Colonic mucosa (tissue), 4 donors: ENCODE measurements at regions not wholly inside any gene's neighbourhood (a gene's known extent, or its start where the extent isn't known, plus 50 kb on each side); places are given as distances from the start of the nearest gene placed in this dataset.
"Not testable (repeated sequence)": the region's sequence is repeated elsewhere in the genome, so short reads cannot be mapped to it uniquely, and the experiment has no call there.

ENCODE experiments used
- DNase-seq: peaks from one replicate; pipeline ENCODE4 v3.0.0-alpha.2; 2020
- H3K27ac ChIP-seq: fragments of 200-600 bp; one replicate; pipeline ENCODE4 v1.8.0; 2021
- H3K27me3 ChIP-seq: fragments of 200-600 bp; one replicate; pipeline ENCODE4 v1.8.0; 2021
- H3K36me3 ChIP-seq: fragments of 200-600 bp; one replicate; pipeline ENCODE4 v1.8.0; 2021
- H3K4me1 ChIP-seq: fragments of 200-600 bp; one replicate; pipeline ENCODE4 v1.8.0; 2021; ENCODE audit warnings: mild to moderate bottlenecking
- H3K4me3 ChIP-seq: fragments of 200-600 bp; one replicate; pipeline ENCODE4 v1.8.0; 2021
- H3K9ac ChIP-seq, 2 donors: one replicate each; pipeline ENCODE4 v1.7.0; 2013; ENCODE audit warnings: control low read depth in 2 of 2, low read depth in 2 of 2, low read length in 2 of 2
- H3K9me3 ChIP-seq: fragments of 200-600 bp; one replicate; pipeline ENCODE4 v1.8.0; 2021
- intact Hi-C: fragments of 100-400 bp; cut with DNase I; formaldehyde crosslinking; loops from one replicate; pipeline ENCODE4 v1.14.1; 2022
- TF ChIP-seq, protein P1 (sequence below): fragments of 200-600 bp; IDR thresholded peaks from one replicate; pipeline ENCODE4 v1.8.0; 2022; ENCODE audit warnings: antibody characterized with exemption, mild to moderate bottlenecking
- donor health status: healthy.
- donor health status: DM: no; HTN: no; CAD: no.
- donor health status: DM: no; HTN: no; CAD: no.

DNA sequence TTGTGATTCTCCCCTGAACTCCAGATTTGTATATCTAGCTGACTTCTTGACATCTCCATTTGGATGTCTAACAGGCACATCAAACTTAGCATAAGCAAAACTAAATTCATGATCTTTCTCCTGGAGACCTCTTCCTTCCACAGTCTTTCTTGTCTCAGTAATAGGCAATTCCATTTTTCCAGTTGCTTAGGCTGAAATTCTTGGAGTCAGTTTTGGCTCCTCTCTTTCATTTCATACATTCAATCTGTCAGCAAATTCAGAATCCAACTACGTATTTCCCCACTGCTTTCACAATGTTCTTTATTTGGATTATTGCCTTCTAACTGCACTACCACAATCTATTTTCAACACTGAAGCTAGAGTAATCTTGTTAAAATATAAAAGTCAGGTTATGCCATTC is 219.9 kb upstream of the GLRA2 start:
- Histone ChIP-seq H3K27ac (no peak overlapping the region), H3K9me3 (no peaks in the 10 kb centered on the region), H3K36me3 (no peaks in the 10 kb centered on the region), H3K9ac (no peak overlapping the region), H3K4me3 (no peak overlapping the region), H3K27me3 (no peaks in the 10 kb centered on the region), H3K4me1 (no peaks in the 10 kb centered on the region)
- intact Hi-C loops: no loop called here
- DNase-seq: no peak
- TF ChIP-seq, protein P1, sequence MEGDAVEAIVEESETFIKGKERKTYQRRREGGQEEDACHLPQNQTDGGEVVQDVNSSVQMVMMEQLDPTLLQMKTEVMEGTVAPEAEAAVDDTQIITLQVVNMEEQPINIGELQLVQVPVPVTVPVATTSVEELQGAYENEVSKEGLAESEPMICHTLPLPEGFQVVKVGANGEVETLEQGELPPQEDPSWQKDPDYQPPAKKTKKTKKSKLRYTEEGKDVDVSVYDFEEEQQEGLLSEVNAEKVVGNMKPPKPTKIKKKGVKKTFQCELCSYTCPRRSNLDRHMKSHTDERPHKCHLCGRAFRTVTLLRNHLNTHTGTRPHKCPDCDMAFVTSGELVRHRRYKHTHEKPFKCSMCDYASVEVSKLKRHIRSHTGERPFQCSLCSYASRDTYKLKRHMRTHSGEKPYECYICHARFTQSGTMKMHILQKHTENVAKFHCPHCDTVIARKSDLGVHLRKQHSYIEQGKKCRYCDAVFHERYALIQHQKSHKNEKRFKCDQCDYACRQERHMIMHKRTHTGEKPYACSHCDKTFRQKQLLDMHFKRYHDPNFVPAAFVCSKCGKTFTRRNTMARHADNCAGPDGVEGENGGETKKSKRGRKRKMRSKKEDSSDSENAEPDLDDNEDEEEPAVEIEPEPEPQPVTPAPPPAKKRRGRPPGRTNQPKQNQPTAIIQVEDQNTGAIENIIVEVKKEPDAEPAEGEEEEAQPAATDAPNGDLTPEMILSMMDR: no peak

DNA sequence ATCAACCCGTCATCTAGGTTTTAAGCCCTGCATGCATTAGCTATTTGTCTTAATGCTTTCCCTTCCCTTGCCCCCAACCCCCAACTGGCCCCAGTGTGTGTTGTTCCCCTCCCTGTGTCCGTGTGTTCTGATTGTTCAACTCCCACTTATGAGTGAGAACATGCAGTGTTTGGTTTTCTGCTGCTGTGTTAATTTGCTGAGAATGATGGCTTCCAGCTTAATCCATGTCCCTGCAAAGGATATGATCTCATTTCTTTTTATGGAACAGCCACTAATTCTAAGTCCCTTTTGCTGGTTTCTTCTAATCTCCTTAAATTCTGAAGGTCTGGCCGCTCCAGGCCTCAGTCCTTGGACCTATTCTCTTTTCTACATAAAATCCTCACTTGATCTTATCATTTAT is 220.4 kb upstream of the GLRA2 start:
- H3K27me3 ChIP-seq, DNase-seq, H3K9ac ChIP-seq, H3K4me3 ChIP-seq, H3K36me3 ChIP-seq, H3K27ac ChIP-seq, H3K4me1 ChIP-seq, intact Hi-C loops, H3K9me3 ChIP-seq: not testable (repeated sequence)

DNA sequence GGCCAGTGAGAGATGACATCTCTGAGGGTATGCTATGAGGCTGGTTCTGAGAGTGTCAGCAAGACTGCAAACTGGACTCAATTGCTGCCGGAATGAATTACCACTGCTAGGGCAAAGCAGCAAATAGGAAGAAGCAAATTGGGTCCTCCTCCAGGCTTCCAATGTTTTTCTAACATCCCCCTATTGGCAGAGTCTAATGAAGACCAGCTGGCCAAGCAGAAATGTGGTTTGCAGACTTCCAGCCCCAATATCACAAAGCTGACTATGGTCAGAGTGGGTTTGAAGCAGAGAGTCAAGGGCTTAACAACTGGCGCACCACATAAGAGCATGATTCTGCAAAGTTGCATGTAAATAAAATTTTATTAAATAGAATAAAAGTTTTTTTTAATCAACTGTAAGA is 225.4 kb upstream of the GLRA2 start:
- H3K9ac ChIP-seq: no peak overlapping the region
- no peak overlapping the region for H3K4me3 ChIP-seq
- H3K9me3 ChIP-seq: no peaks in the 10 kb centered on the region
- H3K27me3 ChIP-seq: no peaks in the 10 kb centered on the region
- no peak overlapping the region for H3K27ac ChIP-seq
- intact Hi-C loops: no loop called here
- no peaks in the 10 kb centered on the region for H3K36me3 ChIP-seq
- TF ChIP-seq, protein P1: no peak
- H3K4me1 ChIP-seq: no peaks in the 10 kb centered on the region
- DNase-seq: no peak

DNA sequence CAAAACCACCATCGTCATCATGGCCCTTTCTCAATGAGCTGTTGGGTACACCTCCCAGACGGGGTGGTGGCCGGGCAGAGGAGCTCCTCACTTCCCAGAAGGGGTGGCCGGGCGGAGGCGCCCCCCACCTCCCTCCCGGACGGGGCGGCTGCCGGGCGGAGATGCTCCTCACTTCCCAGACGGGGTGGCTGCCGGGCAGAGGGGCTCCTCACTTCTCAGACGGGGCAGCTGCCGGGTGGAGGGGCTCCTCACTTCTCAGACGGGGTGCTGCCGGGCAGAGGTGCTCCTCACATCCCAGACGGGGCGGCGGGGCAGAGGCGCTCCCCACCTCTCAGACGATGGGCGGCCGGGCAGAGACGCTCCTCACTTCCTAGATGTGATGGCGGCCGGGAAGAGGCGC is 226.8 kb upstream of the GLRA2 start:
- H3K36me3 ChIP-seq, H3K9ac ChIP-seq, H3K27me3 ChIP-seq, DNase-seq, intact Hi-C loops, H3K4me3 ChIP-seq, H3K27ac ChIP-seq, H3K4me1 ChIP-seq, H3K9me3 ChIP-seq: not testable (repeated sequence)

- Histone ChIP-seq H3K27ac (no peak overlapping the region), H3K4me3 (no peak overlapping the region), H3K9me3 (no peaks in the 10 kb centered on the region), H3K9ac (no peak overlapping the region), H3K36me3 (no peaks in the 10 kb centered on the region), H3K4me1 (no peaks in the 10 kb centered on the region), H3K27me3 (no peaks in the 10 kb centered on the region)
- no peak for DNase-seq
- TF ChIP-seq, protein P1: no peak
- intact Hi-C loops: no loop called here
These were observed 229.0 kb upstream of the GLRA2 start for GRCh38 chrX:14300376-14300775.

DNA sequence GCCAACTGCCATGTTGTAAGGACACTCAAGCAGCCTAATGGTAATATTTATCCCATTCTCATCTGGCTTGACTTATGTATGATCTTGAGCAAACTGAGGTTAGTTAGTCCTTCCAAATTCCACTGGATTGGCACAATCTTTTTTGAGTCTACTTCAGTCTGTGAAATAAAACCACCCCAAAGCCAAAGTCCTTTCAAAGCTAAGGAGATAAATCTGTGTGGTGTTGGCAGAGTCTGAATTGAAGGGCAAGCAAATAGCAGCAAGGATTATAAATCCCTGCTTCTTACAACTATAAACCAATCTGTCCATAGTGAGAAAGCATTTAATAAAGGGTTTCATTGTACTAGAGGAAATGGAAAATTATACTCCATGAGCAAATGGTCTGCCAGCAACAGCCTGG is 233.9 kb upstream of the GLRA2 start:
- TF ChIP-seq, protein P1: no peak
- H3K27ac ChIP-seq: no peak overlapping the region
- no peaks in the 10 kb centered on the region for H3K4me1 ChIP-seq
- no peaks in the 10 kb centered on the region for H3K27me3 ChIP-seq
- no peak overlapping the region for H3K9ac ChIP-seq
- intact Hi-C loops: no loop called here
- DNase-seq: no peak
- H3K36me3 ChIP-seq: no peaks in the 10 kb centered on the region
- no peaks in the 10 kb centered on the region for H3K9me3 ChIP-seq
- H3K4me3 ChIP-seq: no peak overlapping the region
